Panc1 (cell line): ENCODE measurements at regions not wholly inside any gene's neighbourhood (a gene's known extent, or its start where the extent isn't known, plus 50 kb on each side); places are given as distances from the start of the nearest gene placed in this dataset.

Source experiments
- ATAC-seq: fragments of 200-7000 bp; cut with Tn5 transposase; 2 replicates; pipeline ENCODE4 v1.9.1; 2020; ENCODE audit warnings: mild to moderate bottlenecking, moderate library complexity
- BruUV-seq: library from RNA; stranded (reverse); fragments of 400-500 nt; replicated peaks from 2 replicates; lab custom pipeline; 2021; lab: Mats Ljungman, UMichigan
- CTCF ChIA-PET: fragments of 300-600 bp; sonication (Branson Sonifier 250); formaldehyde crosslinking; loops from one replicate; lab custom pipeline; 2022; ENCODE audit warnings: antibody characterized with exemption; lab: Charles Lee
- POLR2A ChIA-PET: fragments of 300-600 bp; sonication (Branson Sonifier 250); formaldehyde crosslinking; loops from one replicate; lab custom pipeline; 2022; ENCODE audit warnings: antibody characterized with exemption; lab: Charles Lee
- DNase-seq: peaks from one replicate; pipeline ENCODE4 v3.0.0-alpha.2; 2010; ENCODE audit warnings: low read depth, low spot score
- H3K27ac ChIP-seq: 2 replicates; pipeline ENCODE4 v1.5.1; 2011; ENCODE audit warnings: mild to moderate bottlenecking, low read length, inconsistent platforms
- H3K27me3 ChIP-seq: fragments of 200-500 bp; sonication (Bioruptor generic); 2 replicates; pipeline ENCODE4 v1.6.0; 2014; ENCODE audit warnings: low read length, inconsistent platforms; ENCODE audit not compliant: control insufficient read depth, insufficient read depth
- H3K36me3 ChIP-seq: fragments of 200-500 bp; sonication (Bioruptor generic); 2 replicates; pipeline ENCODE4 v1.5.1; 2014; ENCODE audit warnings: inconsistent platforms, mild to moderate bottlenecking, low read length, moderate library complexity; ENCODE audit not compliant: control insufficient read depth, insufficient read depth
- H3K4me1 ChIP-seq: 2 replicates; pipeline ENCODE4 v1.5.1; 2011; ENCODE audit warnings: inconsistent platforms, mild to moderate bottlenecking, low read length, moderate library complexity; ENCODE audit not compliant: control insufficient read depth, insufficient read depth
- H3K4me3 ChIP-seq, 2 experiments: 2 replicates each; pipeline ENCODE4 v1.5.1; 2011 to 2012; ENCODE audit warnings: low read depth in 2 of 2, low read length in 2 of 2, mild to moderate bottlenecking in 2 of 2, inconsistent platforms in 1 of 2, moderate library complexity in 1 of 2
- H3K9me3 ChIP-seq: fragments of 200-500 bp; sonication (Bioruptor generic); 2 replicates; pipeline ENCODE4 v1.5.1; 2014; ENCODE audit warnings: low read depth, mild to moderate bottlenecking, inconsistent platforms, low read length, moderate library complexity; ENCODE audit not compliant: control insufficient read depth, insufficient read depth
- CTCF ChIP-seq: fragments of 450-650 bp; IDR thresholded peaks from 2 replicates; pipeline ENCODE4 v1.5.1; 2017; ENCODE audit warnings: mild to moderate bottlenecking
- POLR2AphosphoS5 ChIP-seq: IDR thresholded peaks from 2 replicates; pipeline ENCODE4 v1.6.1; 2012; ENCODE audit warnings: mild to moderate bottlenecking, low read depth, low read length, moderate library complexity
- REST ChIP-seq, 2 experiments: IDR thresholded peaks; 2 replicates each; pipeline ENCODE4 v1.6.1; 2011 to 2012; ENCODE audit warnings: low read depth in 2 of 2, control low read depth in 1 of 2, low read length in 1 of 2, mild to moderate bottlenecking in 1 of 2, moderate library complexity in 1 of 2; ENCODE audit not compliant: insufficient read depth in 1 of 2
- SIN3A ChIP-seq: IDR thresholded peaks from 2 replicates; pipeline ENCODE4 v1.6.1; 2012; ENCODE audit warnings: low read depth, mild to moderate bottlenecking, low read length, moderate library complexity, borderline replicate concordance; ENCODE audit not compliant: insufficient read depth
- TCF7L2 ChIP-seq: IDR thresholded peaks from 2 replicates; pipeline ENCODE4 v1.6.1; 2011; ENCODE audit warnings: mild to moderate bottlenecking, low read depth, low read length, inconsistent platforms
- in situ Hi-C: cut with HindIII; loops from 2 replicates; pipeline ENCODE4 v1.10.0; 2016; ENCODE audit warnings: low sequenced_read_pairs, low pct_unique_long_range_greater_than_20kb
- intact Hi-C: fragments of 100-400 bp; cut with micrococcal nuclease; formaldehyde crosslinking; loops from one replicate; pipeline ENCODE4 v1.10.0; 2022; ENCODE audit not compliant: unreplicated experiment

- Histone ChIP-seq H3K9me3 (0 out of 2 replicates have a peak, but pooled peaks cover 4% of the 10 kb centered on the region), H3K4me1 (no peaks in the 10 kb centered on the region), H3K4me3 (no peak overlapping the region), H3K27ac (no peak overlapping the region), H3K36me3 (no peaks in the 10 kb centered on the region), H3K27me3 (no peaks in the 10 kb centered on the region)
- BruUV-seq, result no TSS peak
- TF ChIP-seq SIN3A, result no peak
- ChIA-PET POLR2A (no interaction called here), CTCF (no interaction called here)
- intact Hi-C loops, result no loop called here
- ATAC-seq (no peak), DNase-seq (no peak)
- in situ Hi-C loops, result no loop called here
Observed at GRCh38 chr12:84038242-84038641, 874.4 kb downstream of the SLC6A15 start.

GRCh38 chr12:84036912-84037311, 875.7 kb downstream of the SLC6A15 start:
- no TSS peak for BruUV-seq
- Histone ChIP-seq H3K27me3 (no peaks in the 10 kb centered on the region), H3K4me3 (no peak overlapping the region), H3K27ac (no peak overlapping the region), H3K4me1 (no peaks in the 10 kb centered on the region), H3K36me3 (no peaks in the 10 kb centered on the region), H3K9me3 (0 out of 2 replicates have a peak, but pooled peaks cover 4% of the 10 kb centered on the region)
- ChIA-PET POLR2A (no interaction called here), CTCF (no interaction called here)
- ATAC-seq (no peak), DNase-seq (no peak)
- TF ChIP-seq POLR2AphosphoS5, result no peak
- no peak for TF ChIP-seq TCF7L2
- no peak for TF ChIP-seq SIN3A
- TF ChIP-seq CTCF, result no peak
- no peak for TF ChIP-seq REST (IDR thresholded peaks at IDR 0.05; ENCODE audit: insufficient read depth in 1 of 2, low read depth in 2 of 2, low read length in 1 of 2)
- in situ Hi-C loops, result no loop called here
- intact Hi-C loops, result no loop called here

GRCh38 chr12:84035766-84036165, 876.8 kb downstream of the SLC6A15 start:
- Histone ChIP-seq H3K27ac (no peak overlapping the region), H3K27me3 (no peaks in the 10 kb centered on the region), H3K36me3 (no peaks in the 10 kb centered on the region), H3K9me3 (0 out of 2 replicates have a peak, but pooled peaks cover 4% of the 10 kb centered on the region), H3K4me1 (no peaks in the 10 kb centered on the region), H3K4me3 (no peak overlapping the region)
- ChIA-PET POLR2A (no interaction called here), CTCF (no interaction called here)
- no peak for DNase-seq
- ATAC-seq, result no peak
- TF ChIP-seq TCF7L2 (no peak), CTCF (no peak), POLR2AphosphoS5 (no peak), REST (IDR thresholded peaks at IDR 0.05; ENCODE audit: insufficient read depth in 1 of 2, low read depth in 2 of 2, low read length in 1 of 2) (no peak), SIN3A (no peak)
- in situ Hi-C loops (no loop called here), intact Hi-C loops (no loop called here)
- BruUV-seq, result no TSS peak
